PC-3 (cell line): ENCODE measurements at regions not wholly inside any gene's neighbourhood (a gene's known extent, or its start where the extent isn't known, plus 50 kb on each side); places are given as distances from the start of the nearest gene placed in this dataset.

Experiments
- ATAC-seq: fragments of 200-7000 bp; cut with Tn5 transposase; 2 replicates; pipeline ENCODE4 v1.9.1; 2020; ENCODE audit warnings: mild to moderate bottlenecking, moderate library complexity
- BruUV-seq: library from RNA; stranded (reverse); fragments of 400-500 nt; replicated peaks from 2 replicates; lab custom pipeline; 2021; lab: Mats Ljungman, UMichigan
- CTCF ChIA-PET: fragments of 300-600 bp; sonication (Branson Sonifier 250); formaldehyde crosslinking; loops from one replicate; lab custom pipeline; 2022; ENCODE audit warnings: antibody characterized with exemption; lab: Charles Lee
- POLR2A ChIA-PET: fragments of 300-600 bp; sonication (Branson Sonifier 250); formaldehyde crosslinking; loops from one replicate; lab custom pipeline; 2022; ENCODE audit warnings: antibody characterized with exemption; ENCODE audit not compliant: unreplicated experiment; lab: Charles Lee
- DNase-seq: peaks from one replicate; pipeline ENCODE4 v3.0.0-alpha.2; 2015
- H2AFZ ChIP-seq: fragments of 300-600 bp; sonication (generic); 2 replicates; pipeline ENCODE4 v1.6.0; 2016; ENCODE audit warnings: antibody characterized with exemption, low read length
- H3F3A ChIP-seq: fragments of 300-600 bp; sonication (generic); one replicate; pipeline ENCODE4 v1.6.0; 2017; ENCODE audit warnings: antibody characterized with exemption, low read length, control low read depth, mild to moderate bottlenecking; ENCODE audit not compliant: unreplicated experiment
- H3K27ac ChIP-seq: fragments of 300-600 bp; sonication (generic); 2 replicates; pipeline ENCODE4 v1.5.1; 2016; ENCODE audit warnings: mild to moderate bottlenecking, low read length
- H3K27me3 ChIP-seq: fragments of 300-600 bp; sonication (generic); 2 replicates; pipeline ENCODE4 v1.6.1; 2016; ENCODE audit warnings: low read length, mixed read lengths
- H3K36me3 ChIP-seq: fragments of 300-600 bp; sonication (generic); 2 replicates; pipeline ENCODE4 v1.6.1; 2016; ENCODE audit warnings: low read depth, mixed run types, low read length, mixed read lengths
- H3K4me1 ChIP-seq: fragments of 300-600 bp; sonication (generic); 2 replicates; pipeline ENCODE4 v1.5.1; 2016; ENCODE audit warnings: low read length; ENCODE audit not compliant: insufficient read depth
- H3K4me2 ChIP-seq: fragments of 300-600 bp; sonication (generic); 2 replicates; pipeline ENCODE4 v1.6.0; 2016; ENCODE audit warnings: low read length
- H3K4me3 ChIP-seq: fragments of 300-600 bp; sonication (generic); 2 replicates; pipeline ENCODE4 v1.5.1; 2016; ENCODE audit warnings: mild to moderate bottlenecking, low read length, mixed read lengths
- H3K79me2 ChIP-seq: fragments of 300-600 bp; sonication (generic); 2 replicates; pipeline ENCODE4 v1.6.1; 2017; ENCODE audit warnings: low read length, mixed read lengths
- H3K9ac ChIP-seq: fragments of 300-600 bp; sonication (generic); 2 replicates; pipeline ENCODE4 v1.6.0; 2016; ENCODE audit warnings: mild to moderate bottlenecking, low read length
- H3K9me2 ChIP-seq: fragments of 300-600 bp; sonication (generic); replicated peaks from 2 replicates; pipeline ENCODE4 v1.6.1; 2016; ENCODE audit warnings: mixed run types, low read length, mixed read lengths
- H3K9me3 ChIP-seq: fragments of 300-600 bp; sonication (generic); 2 replicates; pipeline ENCODE4 v1.6.1; 2016; ENCODE audit warnings: low read length, mixed read lengths
- H4K20me1 ChIP-seq: fragments of 300-600 bp; sonication (generic); 2 replicates; pipeline ENCODE4 v1.6.1; 2016; ENCODE audit warnings: low read length, mixed read lengths
- EZH2 ChIP-seq: fragments of 300-600 bp; sonication (generic); IDR thresholded peaks from one replicate; pipeline ENCODE4 v1.6.1; 2017; ENCODE audit warnings: antibody characterized with exemption, mild to moderate bottlenecking, low read length; ENCODE audit not compliant: unreplicated experiment
- EZH2phosphoT487 ChIP-seq: fragments of 300-600 bp; sonication (generic); IDR thresholded peaks from 2 replicates; pipeline ENCODE4 v1.6.1; 2018; ENCODE audit warnings: mild to moderate bottlenecking, antibody characterized with exemption, low read length, borderline replicate concordance
- intact Hi-C: fragments of 100-400 bp; cut with micrococcal nuclease; formaldehyde crosslinking; loops from 2 replicates; pipeline ENCODE4 v1.9.0; 2023
- TF ChIP-seq, protein P1 (sequence below): fragments of 300-600 bp; sonication (generic); conservative IDR thresholded peaks from 2 replicates; pipeline ENCODE4 v1.5.1; 2017; ENCODE audit warnings: antibody characterized with exemption, low read depth, mild to moderate bottlenecking, low read length

DNA sequence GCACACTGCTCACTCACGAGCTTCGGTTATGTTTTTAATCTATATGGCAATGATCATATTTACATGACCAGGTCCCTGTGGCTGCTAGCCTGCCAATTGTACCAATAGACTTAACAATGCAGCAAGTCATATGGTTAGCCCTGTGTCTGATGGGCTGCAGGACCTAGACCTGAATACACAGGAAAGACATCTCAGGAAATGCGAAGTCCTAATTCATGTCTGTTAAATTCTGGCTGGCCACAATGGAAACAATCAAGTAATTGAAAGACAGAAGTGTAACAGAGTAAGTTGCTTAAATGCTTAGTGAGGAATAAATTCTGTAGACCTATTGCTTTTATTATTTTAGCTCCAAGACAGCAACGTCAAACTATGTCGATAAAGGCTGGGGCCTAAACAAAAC is 112.4 kb upstream of the FZD8 start:
- Histone ChIP-seq H3K9me3 (no peaks in the 10 kb centered on the region), H3K9me2 (no peaks in the 10 kb centered on the region), H2AFZ (no peak overlapping the region), H3K27ac (no peak overlapping the region), H3K9ac (no peak overlapping the region), H3K36me3 (no peaks in the 10 kb centered on the region), H3K4me3 (no peak overlapping the region), H3K4me2 (no peak overlapping the region), H3K27me3 (no peaks in the 10 kb centered on the region), H3K4me1 (no peaks in the 10 kb centered on the region), H3F3A (no peaks in the 10 kb centered on the region), H4K20me1 (no peaks in the 10 kb centered on the region), H3K79me2 (no peaks in the 10 kb centered on the region)
- ATAC-seq (no peak), DNase-seq (no peak)
- ChIA-PET CTCF (no interaction called here), POLR2A (interaction anchor here (0.6 kb wide), 1 partner anchor 294 kb away, joined by 3 read pairs; no protein-coding TSS in a partner anchor)
- intact Hi-C loops, result no loop called here
- no TSS peak for BruUV-seq
- TF ChIP-seq, protein P1, sequence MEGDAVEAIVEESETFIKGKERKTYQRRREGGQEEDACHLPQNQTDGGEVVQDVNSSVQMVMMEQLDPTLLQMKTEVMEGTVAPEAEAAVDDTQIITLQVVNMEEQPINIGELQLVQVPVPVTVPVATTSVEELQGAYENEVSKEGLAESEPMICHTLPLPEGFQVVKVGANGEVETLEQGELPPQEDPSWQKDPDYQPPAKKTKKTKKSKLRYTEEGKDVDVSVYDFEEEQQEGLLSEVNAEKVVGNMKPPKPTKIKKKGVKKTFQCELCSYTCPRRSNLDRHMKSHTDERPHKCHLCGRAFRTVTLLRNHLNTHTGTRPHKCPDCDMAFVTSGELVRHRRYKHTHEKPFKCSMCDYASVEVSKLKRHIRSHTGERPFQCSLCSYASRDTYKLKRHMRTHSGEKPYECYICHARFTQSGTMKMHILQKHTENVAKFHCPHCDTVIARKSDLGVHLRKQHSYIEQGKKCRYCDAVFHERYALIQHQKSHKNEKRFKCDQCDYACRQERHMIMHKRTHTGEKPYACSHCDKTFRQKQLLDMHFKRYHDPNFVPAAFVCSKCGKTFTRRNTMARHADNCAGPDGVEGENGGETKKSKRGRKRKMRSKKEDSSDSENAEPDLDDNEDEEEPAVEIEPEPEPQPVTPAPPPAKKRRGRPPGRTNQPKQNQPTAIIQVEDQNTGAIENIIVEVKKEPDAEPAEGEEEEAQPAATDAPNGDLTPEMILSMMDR, result no peak
- TF ChIP-seq EZH2phosphoT487, result no peak
- no peak for TF ChIP-seq EZH2

DNA sequence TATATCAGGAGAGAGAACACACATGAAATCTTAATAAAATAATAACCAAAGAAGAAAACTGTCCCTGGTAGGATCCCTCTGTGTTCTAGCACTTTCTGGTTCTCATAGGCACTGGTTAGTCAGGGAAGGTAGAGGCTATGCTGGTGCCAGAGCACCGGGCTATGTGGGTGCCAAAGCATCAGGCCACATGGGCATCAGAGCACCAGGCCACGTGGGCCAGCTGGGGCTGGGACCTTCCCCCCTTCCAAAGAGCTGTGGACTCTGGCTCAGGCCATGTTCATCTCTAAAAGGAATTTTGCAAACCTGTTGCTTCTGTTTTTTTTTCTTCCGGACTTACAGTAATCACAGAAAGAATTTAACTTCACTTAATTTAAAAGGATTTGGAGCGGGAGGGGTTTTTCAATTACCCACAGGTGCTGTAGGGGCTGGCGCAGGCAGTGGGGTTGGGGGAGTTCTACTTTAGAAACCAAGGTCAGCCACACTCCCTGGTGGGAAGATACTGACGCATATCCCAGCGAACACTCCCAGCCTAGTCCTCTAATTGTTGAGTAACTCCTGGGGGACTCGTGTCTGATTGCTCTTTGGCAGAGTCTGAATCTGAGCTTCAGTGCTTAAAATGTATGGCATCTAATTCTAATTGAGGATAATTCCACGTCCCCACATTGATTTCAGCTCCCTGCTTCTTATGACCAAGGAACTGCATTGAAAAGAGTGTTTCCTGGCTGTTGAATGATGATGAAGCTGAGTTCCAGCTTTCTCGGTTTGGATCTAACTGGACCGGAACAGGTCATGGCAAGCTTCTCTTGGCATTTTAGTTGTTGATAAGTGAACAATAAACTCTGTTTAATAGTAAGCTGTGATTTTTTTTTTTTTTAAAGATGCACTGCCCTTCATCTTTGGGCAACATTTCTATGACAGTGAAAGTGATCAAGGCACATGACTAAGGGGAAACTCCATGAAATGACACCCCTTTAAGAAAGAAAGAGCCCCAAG is 110.7 kb upstream of the FZD8 start:
- CTCF ChIA-PET, result no interaction called here
- no peak overlapping the region for H2AFZ ChIP-seq
- no peak overlapping the region for H3K9ac ChIP-seq
- intact Hi-C loops, result no loop called here
- ATAC-seq, result no peak
- H4K20me1 ChIP-seq, result no peaks in the 10 kb centered on the region
- BruUV-seq, result no TSS peak
- no peak for DNase-seq
- TF ChIP-seq, protein P1, result no peak
- TF ChIP-seq EZH2 (no peak), EZH2phosphoT487 (no peak)
- H3K9me3 ChIP-seq, result no peaks in the 10 kb centered on the region
- no peak overlapping the region for H3K27ac ChIP-seq
- H3K27me3 ChIP-seq, result no peaks in the 10 kb centered on the region
- H3K4me2 ChIP-seq, result no peak overlapping the region
- H3F3A ChIP-seq, result no peaks in the 10 kb centered on the region
- no peaks in the 10 kb centered on the region for H3K9me2 ChIP-seq
- H3K4me1 ChIP-seq, result no peaks in the 10 kb centered on the region
- H3K36me3 ChIP-seq, result no peaks in the 10 kb centered on the region
- H3K4me3 ChIP-seq, result no peak overlapping the region
- POLR2A ChIA-PET, result interaction anchor here (0.6 kb wide), 1 partner anchor 984 kb away, joined by 3 read pairs; no protein-coding TSS in a partner anchor
- H3K79me2 ChIP-seq, result no peaks in the 10 kb centered on the region

DNA sequence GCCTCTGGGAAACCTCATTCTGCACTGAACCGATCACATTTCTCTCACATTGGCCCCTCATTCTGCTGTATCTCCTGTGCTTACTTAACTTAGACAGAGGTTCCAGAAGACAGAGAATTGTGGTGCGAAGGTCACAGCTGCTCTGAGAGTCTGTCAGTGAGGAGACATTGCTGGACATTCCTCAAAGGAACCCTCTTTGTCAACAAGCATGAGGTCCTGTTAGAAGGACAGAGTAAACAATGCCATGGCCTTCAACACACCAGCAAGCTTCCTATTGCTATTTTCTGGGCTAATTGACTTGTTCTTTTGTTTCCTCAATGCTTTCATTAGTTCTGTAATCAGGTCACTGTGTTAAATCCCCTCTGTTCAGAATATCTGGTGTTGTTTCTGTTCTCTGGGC is 109.3 kb upstream of the FZD8 start:
- Histone ChIP-seq H3K36me3 (no peaks in the 10 kb centered on the region), H3K4me2 (no peak overlapping the region), H3K9me3 (no peaks in the 10 kb centered on the region), H3K9ac (no peak overlapping the region), H3K9me2 (no peaks in the 10 kb centered on the region), H3K4me3 (no peak overlapping the region), H3K4me1 (no peaks in the 10 kb centered on the region), H3K79me2 (no peaks in the 10 kb centered on the region), H4K20me1 (no peaks in the 10 kb centered on the region), H2AFZ (no peak overlapping the region), H3K27me3 (no peaks in the 10 kb centered on the region), H3F3A (no peaks in the 10 kb centered on the region), H3K27ac (no peak overlapping the region)
- ChIA-PET POLR2A (no interaction called here), CTCF (no interaction called here)
- DNase-seq, result no peak
- no TSS peak for BruUV-seq
- ATAC-seq, result no peak
- TF ChIP-seq, protein P1, result no peak
- no peak for TF ChIP-seq EZH2phosphoT487
- intact Hi-C loops, result no loop called here
